HEK293 (cell line): ENCODE measurements at regions not wholly inside any gene's neighbourhood (a gene's known extent, or its start where the extent isn't known, plus 50 kb on each side); places are given as distances from the start of the nearest gene placed in this dataset.
"Not testable (repeated sequence)": the region's sequence is repeated elsewhere in the genome, so short reads cannot be mapped to it uniquely, and the experiment has no call there.

Experiments used
- CTCF ChIA-PET: fragments of 350-600 bp; formaldehyde crosslinking; extraction: SDS; loops from one replicate; lab custom pipeline; 2021; ENCODE audit warnings: antibody characterized with exemption; lab: Yijun Ruan, JAX
- POLR2A ChIA-PET: fragments of 300-600 bp; formaldehyde crosslinking; extraction: SDS; loops from one replicate; lab custom pipeline; 2020; ENCODE audit warnings: antibody characterized with exemption, inconsistent platforms; lab: Yijun Ruan, JAX
- H3K27ac ChIP-seq: fragments of 200-500 bp; sonication (Bioruptor generic); 2 replicates; pipeline ENCODE4 v1.5.1; 2014; ENCODE audit warnings: low read depth, low read length, control low read depth, inconsistent platforms; ENCODE audit errors: extremely low read depth
- H3K36me3 ChIP-seq, 2 experiments: fragments of 200-500 bp in 1 of 2; sonication (Bioruptor generic) in 1 of 2; 1 replicate in 1 of 2; 2 replicates in 1 of 2; pipeline ENCODE4 v1.5.1; 2014 to 2017; ENCODE audit warnings: inconsistent platforms in 2 of 2, low read length in 2 of 2; ENCODE audit not compliant: control insufficient read depth in 2 of 2, insufficient read depth in 1 of 2
- H3K4me1 ChIP-seq: fragments of 200-500 bp; sonication (Bioruptor generic); 2 replicates; pipeline ENCODE4 v1.5.1; 2014; ENCODE audit warnings: mild to moderate bottlenecking, low read length, inconsistent platforms; ENCODE audit not compliant: control insufficient read depth, insufficient read depth
- H3K4me3 ChIP-seq: 2 replicates; pipeline ENCODE4 v1.5.1; 2011; ENCODE audit warnings: low read depth, mild to moderate bottlenecking, control low read depth, low read length, moderate library complexity
- H3K9me3 ChIP-seq: fragments of 200-500 bp; sonication (Bioruptor generic); 2 replicates; pipeline ENCODE4 v1.5.1; 2014; ENCODE audit warnings: low read depth, low read length, inconsistent platforms; ENCODE audit not compliant: control insufficient read depth, insufficient read depth
- IKZF3 ChIP-seq: fragments of 450-650 bp; IDR thresholded peaks from 2 replicates; pipeline ENCODE4 v1.5.0; 2018; ENCODE audit warnings: missing biosample characterization, mild to moderate bottlenecking, missing genetic modification characterization, moderate library complexity
- TRIM28 ChIP-seq: IDR thresholded peaks from 2 replicates; pipeline ENCODE4 v1.6.1; 2011; ENCODE audit warnings: low read length, control low read depth, borderline replicate concordance
- WT1 ChIP-seq: fragments of 450-650 bp; formaldehyde crosslinking; IDR thresholded peaks from 2 replicates; pipeline ENCODE4 v1.5.1; 2016; ENCODE audit warnings: missing biosample characterization, missing genetic modification characterization
- ZBTB26 ChIP-seq: fragments of 450-650 bp; formaldehyde crosslinking; optimal IDR thresholded peaks from 2 replicates; pipeline ENCODE3; 2016; ENCODE audit warnings: missing biosample characterization, mild to moderate bottlenecking, missing genetic modification characterization
- ZFP69B ChIP-seq: fragments of 450-650 bp; formaldehyde crosslinking; IDR thresholded peaks from 2 replicates; pipeline ENCODE4 v1.5.1; 2016; ENCODE audit warnings: missing biosample characterization, missing genetic modification characterization
- ZNF138 ChIP-seq: fragments of 450-650 bp; formaldehyde crosslinking; IDR thresholded peaks from 2 replicates; pipeline ENCODE4 v1.5.1; 2016; ENCODE audit warnings: missing biosample characterization, missing genetic modification characterization, borderline replicate concordance
- ZNF174 ChIP-seq: fragments of 450-650 bp; formaldehyde crosslinking; IDR thresholded peaks from 2 replicates; pipeline ENCODE4 v1.5.0; 2017; ENCODE audit warnings: missing biosample characterization, mild to moderate bottlenecking, missing genetic modification characterization
- ZNF221 ChIP-seq: fragments of 450-650 bp; formaldehyde crosslinking; IDR thresholded peaks from 2 replicates; pipeline ENCODE4 v1.5.1; 2017; ENCODE audit warnings: missing biosample characterization, missing genetic modification characterization, borderline replicate concordance
- ZNF292 ChIP-seq: fragments of 450-650 bp; formaldehyde crosslinking; IDR thresholded peaks from 2 replicates; pipeline ENCODE4 v1.5.1; 2016; ENCODE audit warnings: low read depth, missing biosample characterization, missing genetic modification characterization, borderline replicate concordance
- ZNF311 ChIP-seq: fragments of 450-650 bp; formaldehyde crosslinking; IDR thresholded peaks from 2 replicates; pipeline ENCODE4 v1.5.1; 2017; ENCODE audit warnings: missing biosample characterization, missing genetic modification characterization, borderline replicate concordance
- ZNF324 ChIP-seq: fragments of 450-650 bp; formaldehyde crosslinking; IDR thresholded peaks from 2 replicates; pipeline ENCODE4 v1.5.1; 2016; ENCODE audit warnings: missing biosample characterization, missing genetic modification characterization
- ZNF335 ChIP-seq: fragments of 450-650 bp; formaldehyde crosslinking; conservative IDR thresholded peaks from 2 replicates; pipeline ENCODE4 v1.5.1; 2016; ENCODE audit warnings: missing biosample characterization, missing genetic modification characterization
- ZNF354C ChIP-seq: fragments of 450-650 bp; formaldehyde crosslinking; IDR thresholded peaks from 2 replicates; pipeline ENCODE4 v1.5.1; 2016; ENCODE audit warnings: missing biosample characterization, missing genetic modification characterization, low read depth, borderline replicate concordance
- ZNF529 ChIP-seq: fragments of 450-650 bp; formaldehyde crosslinking; IDR thresholded peaks from 2 replicates; pipeline ENCODE4 v1.5.1; 2017; ENCODE audit warnings: missing genetic modification characterization, missing biosample characterization; ENCODE audit not compliant: insufficient replicate concordance
- ZNF561 ChIP-seq: fragments of 450-650 bp; IDR thresholded peaks from 2 replicates; pipeline ENCODE4 v1.5.1; 2018; ENCODE audit warnings: missing biosample characterization, missing genetic modification characterization, borderline replicate concordance
- ZNF596 ChIP-seq: fragments of 450-650 bp; IDR thresholded peaks from 2 replicates; pipeline ENCODE4 v1.5.0; 2018; ENCODE audit warnings: missing biosample characterization, mild to moderate bottlenecking, missing genetic modification characterization, moderate library complexity
- ZNF623 ChIP-seq: fragments of 450-650 bp; formaldehyde crosslinking; IDR thresholded peaks from 2 replicates; pipeline ENCODE4 v1.5.1; 2016; ENCODE audit warnings: missing biosample characterization, missing genetic modification characterization
- ZNF629 ChIP-seq: fragments of 450-650 bp; formaldehyde crosslinking; IDR thresholded peaks from 2 replicates; pipeline ENCODE4 v1.5.1; 2017; ENCODE audit warnings: missing biosample characterization, missing genetic modification characterization
- ZNF639 ChIP-seq: fragments of 450-650 bp; formaldehyde crosslinking; IDR thresholded peaks from 2 replicates; pipeline ENCODE4 v1.5.1; 2016; ENCODE audit warnings: missing biosample characterization, missing genetic modification characterization
- ZNF654 ChIP-seq: fragments of 450-650 bp; formaldehyde crosslinking; IDR thresholded peaks from 2 replicates; pipeline ENCODE4 v1.5.1; 2016; ENCODE audit warnings: low read depth, missing biosample characterization, missing genetic modification characterization
- ZNF837 ChIP-seq: fragments of 450-650 bp; formaldehyde crosslinking; IDR thresholded peaks from 2 replicates; pipeline ENCODE4 v1.5.1; 2016; ENCODE audit warnings: missing biosample characterization, missing genetic modification characterization
- ZSCAN5A ChIP-seq: fragments of 450-650 bp; formaldehyde crosslinking; IDR thresholded peaks from 2 replicates; pipeline ENCODE4 v1.5.1; 2016; ENCODE audit warnings: missing biosample characterization, missing genetic modification characterization
- TF ChIP-seq, protein P1 (sequence below): fragments of 450-650 bp; formaldehyde crosslinking; IDR thresholded peaks from 2 replicates; pipeline ENCODE4 v1.5.1; 2016; ENCODE audit warnings: missing biosample characterization, missing genetic modification characterization
- TF ChIP-seq, protein P2 (sequence below): fragments of 450-650 bp; IDR thresholded peaks from 2 replicates; pipeline ENCODE4 v1.5.1; 2018; ENCODE audit warnings: missing biosample characterization, missing genetic modification characterization

GRCh38 chr3:99561056-99561455 is 77.3 kb upstream of the COL8A1 start:
- Histone ChIP-seq H3K9me3 (no peaks in the 10 kb centered on the region), H3K27ac (no peak overlapping the region), H3K36me3 (no peaks in the 10 kb centered on the region), H3K4me1 (no peaks in the 10 kb centered on the region), H3K4me3 (no peak overlapping the region)
- CTCF ChIA-PET = no interaction called here
- no peak for TF ChIP-seq ZNF324
- TF ChIP-seq ZBTB26 (tag by site-specific recombination) = no peak
- TF ChIP-seq ZNF623 (tag by site-specific recombination) = no peak
- TF ChIP-seq ZNF138 (tag by site-specific recombination) = no peak
- TF ChIP-seq TRIM28 = no peak
- no peak for TF ChIP-seq ZNF335 (tag by site-specific recombination)
- TF ChIP-seq ZNF561 (tag by site-specific recombination) = no peak
- TF ChIP-seq ZNF629 = no peak
- POLR2A ChIA-PET = no interaction called here

DNA sequence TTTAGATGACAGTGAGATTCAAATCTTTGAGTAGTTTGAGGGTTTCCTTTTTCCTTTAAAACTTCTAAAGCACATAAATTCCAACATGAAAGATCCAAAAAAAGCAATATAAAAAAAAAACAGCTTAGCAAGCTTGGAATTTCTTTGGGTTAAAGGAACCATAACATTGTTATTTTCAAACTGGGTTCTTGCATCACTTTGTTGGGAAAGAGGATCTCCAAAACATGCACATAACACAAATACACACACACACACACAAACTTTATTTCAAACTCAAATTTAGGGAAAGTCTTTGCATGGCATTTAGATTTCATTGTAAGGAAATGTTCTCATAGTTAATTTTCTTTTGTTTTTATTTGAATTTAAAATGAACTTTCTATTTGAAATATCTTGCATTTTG is 79.2 kb upstream of the COL8A1 start:
- H3K4me3 ChIP-seq = no peak overlapping the region
- no peaks in the 10 kb centered on the region for H3K36me3 ChIP-seq
- POLR2A ChIA-PET = no interaction called here
- CTCF ChIA-PET = no interaction called here
- H3K27ac ChIP-seq = no peak overlapping the region
- TF ChIP-seq ZNF221 (tag by site-specific recombination) = no peak
- no peak for TF ChIP-seq ZBTB26 (tag by site-specific recombination)
- no peak for TF ChIP-seq ZNF596 (tag by site-specific recombination)
- no peak for TF ChIP-seq ZNF292 (tag by site-specific recombination)
- TF ChIP-seq ZNF311 = no peak
- TF ChIP-seq ZNF529 (tag by site-specific recombination) = no peak
- no peak for TF ChIP-seq ZNF174 (tag by site-specific recombination)
- TF ChIP-seq WT1 (tag by site-specific recombination) = no peak
- TF ChIP-seq ZNF639 (tag by site-specific recombination) = no peak
- TF ChIP-seq ZNF629 = no peak
- TF ChIP-seq, protein P1, sequence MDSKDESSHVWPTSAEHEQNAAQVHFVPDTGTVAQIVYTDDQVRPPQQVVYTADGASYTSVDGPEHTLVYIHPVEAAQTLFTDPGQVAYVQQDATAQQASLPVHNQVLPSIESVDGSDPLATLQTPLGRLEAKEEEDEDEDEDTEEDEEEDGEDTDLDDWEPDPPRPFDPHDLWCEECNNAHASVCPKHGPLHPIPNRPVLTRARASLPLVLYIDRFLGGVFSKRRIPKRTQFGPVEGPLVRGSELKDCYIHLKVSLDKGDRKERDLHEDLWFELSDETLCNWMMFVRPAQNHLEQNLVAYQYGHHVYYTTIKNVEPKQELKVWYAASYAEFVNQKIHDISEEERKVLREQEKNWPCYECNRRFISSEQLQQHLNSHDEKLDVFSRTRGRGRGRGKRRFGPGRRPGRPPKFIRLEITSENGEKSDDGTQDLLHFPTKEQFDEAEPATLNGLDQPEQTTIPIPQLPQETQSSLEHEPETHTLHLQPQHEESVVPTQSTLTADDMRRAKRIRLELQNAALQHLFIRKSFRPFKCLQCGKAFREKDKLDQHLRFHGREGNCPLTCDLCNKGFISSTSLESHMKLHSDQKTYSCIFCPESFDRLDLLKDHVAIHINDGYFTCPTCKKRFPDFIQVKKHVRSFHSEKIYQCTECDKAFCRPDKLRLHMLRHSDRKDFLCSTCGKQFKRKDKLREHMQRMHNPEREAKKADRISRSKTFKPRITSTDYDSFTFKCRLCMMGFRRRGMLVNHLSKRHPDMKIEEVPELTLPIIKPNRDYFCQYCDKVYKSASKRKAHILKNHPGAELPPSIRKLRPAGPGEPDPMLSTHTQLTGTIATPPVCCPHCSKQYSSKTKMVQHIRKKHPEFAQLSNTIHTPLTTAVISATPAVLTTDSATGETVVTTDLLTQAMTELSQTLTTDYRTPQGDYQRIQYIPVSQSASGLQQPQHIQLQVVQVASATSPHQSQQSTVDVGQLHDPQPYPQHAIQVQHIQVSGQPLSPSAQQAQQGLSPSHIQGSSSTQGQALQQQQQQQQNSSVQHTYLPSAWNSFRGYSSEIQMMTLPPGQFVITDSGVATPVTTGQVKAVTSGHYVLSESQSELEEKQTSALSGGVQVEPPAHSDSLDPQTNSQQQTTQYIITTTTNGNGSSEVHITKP (tag by site-specific recombination) = no peak
- TF ChIP-seq, protein P2, sequence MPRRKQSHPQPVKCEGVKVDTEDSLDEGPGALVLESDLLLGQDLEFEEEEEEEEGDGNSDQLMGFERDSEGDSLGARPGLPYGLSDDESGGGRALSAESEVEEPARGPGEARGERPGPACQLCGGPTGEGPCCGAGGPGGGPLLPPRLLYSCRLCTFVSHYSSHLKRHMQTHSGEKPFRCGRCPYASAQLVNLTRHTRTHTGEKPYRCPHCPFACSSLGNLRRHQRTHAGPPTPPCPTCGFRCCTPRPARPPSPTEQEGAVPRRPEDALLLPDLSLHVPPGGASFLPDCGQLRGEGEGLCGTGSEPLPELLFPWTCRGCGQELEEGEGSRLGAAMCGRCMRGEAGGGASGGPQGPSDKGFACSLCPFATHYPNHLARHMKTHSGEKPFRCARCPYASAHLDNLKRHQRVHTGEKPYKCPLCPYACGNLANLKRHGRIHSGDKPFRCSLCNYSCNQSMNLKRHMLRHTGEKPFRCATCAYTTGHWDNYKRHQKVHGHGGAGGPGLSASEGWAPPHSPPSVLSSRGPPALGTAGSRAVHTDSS (tag by site-specific recombination) = no peak
- TF ChIP-seq IKZF3 (tag by site-specific recombination) = no peak
- TF ChIP-seq ZFP69B = no peak
- TF ChIP-seq ZNF654 (tag by site-specific recombination) = no peak
- no peak for TF ChIP-seq ZNF837
- TF ChIP-seq ZNF354C (tag by site-specific recombination) = no peak
- no peak for TF ChIP-seq ZSCAN5A
- TF ChIP-seq, all 188 proteins: peak for 0
- no peaks in the 10 kb centered on the region for H3K4me1 ChIP-seq
- H3K9me3 ChIP-seq = no peaks in the 10 kb centered on the region

DNA sequence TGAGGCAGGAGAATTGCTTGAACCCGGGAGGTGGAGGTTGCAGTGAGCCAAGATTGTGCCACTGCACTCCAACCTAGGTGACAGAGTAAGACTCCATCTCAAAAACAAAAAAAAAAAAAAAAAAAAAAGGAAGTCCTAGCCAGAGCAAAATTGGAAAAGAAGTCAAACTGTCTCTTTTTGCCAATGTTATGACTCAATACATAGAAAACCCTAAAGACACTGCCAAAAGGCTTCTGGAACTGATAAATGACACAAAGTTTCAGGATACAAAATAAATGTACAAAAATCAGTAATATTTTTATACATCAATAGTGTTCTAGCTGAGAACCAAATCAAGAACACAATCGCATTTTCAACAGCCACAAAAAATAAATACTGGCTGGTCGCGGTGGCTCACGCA is 82.5 kb upstream of the COL8A1 start:
- CTCF ChIA-PET = interaction anchor here (0.6 kb wide), 1 partner anchor 92 kb away, joined by 3 read pairs; no protein-coding TSS in a partner anchor
- H3K4me1 ChIP-seq, POLR2A ChIA-PET, H3K9me3 ChIP-seq, H3K4me3 ChIP-seq, H3K36me3 ChIP-seq, H3K27ac ChIP-seq: not testable (repeated sequence)
